ENCODE measurements at regions not wholly inside any gene's neighbourhood (a gene's known extent, or its start where the extent isn't known, plus 50 kb on each side); places are given as distances from the start of the nearest gene placed in this dataset.
"Not testable (repeated sequence)": the region's sequence is repeated elsewhere in the genome, so short reads cannot be mapped to it uniquely, and the experiment has no call there.

DNA sequence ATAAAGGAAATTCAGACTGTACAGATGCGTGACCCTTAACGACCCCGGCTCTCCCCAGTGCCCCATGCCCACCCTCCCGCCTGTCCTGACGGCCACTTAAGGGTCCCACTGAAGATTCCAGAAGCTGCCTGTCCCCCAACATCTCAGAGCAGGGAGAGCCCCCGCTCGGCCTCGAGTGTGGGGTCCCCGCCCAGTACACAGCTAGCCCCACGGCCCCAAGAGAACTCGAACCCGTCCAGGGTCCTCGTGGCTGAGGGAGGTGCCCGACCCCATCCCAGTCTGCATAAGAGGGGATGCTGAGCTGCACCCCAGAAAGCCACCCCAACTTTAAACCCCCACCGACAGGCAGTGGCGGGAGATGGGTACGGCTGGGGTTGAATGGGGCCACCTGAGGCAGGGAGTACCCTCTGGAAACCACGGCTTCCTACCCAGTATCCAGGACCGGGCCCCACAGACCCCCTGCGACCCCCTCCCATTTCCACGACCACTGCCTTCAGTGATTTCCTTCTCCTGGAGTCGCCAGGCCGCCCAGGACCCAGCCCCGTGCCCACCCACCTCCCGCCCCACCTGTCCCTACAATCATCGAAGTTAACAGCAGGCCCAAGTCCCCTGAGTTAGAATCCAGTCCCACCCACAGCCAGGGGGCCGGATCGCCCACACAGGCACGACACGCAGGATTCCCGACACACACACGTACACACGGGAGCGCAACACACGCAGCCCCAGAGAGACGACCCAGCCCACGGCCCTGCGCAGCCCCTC lies 177.7 kb downstream of the SPATA31A1 start:
- not testable (repeated sequence) for TF ChIP-seq POLR2A (IDR thresholded peaks at IDR 0.05; ENCODE audit: low read depth); EP300 (IDR thresholded peaks at IDR 0.05); POLR2AphosphoS5 (IDR thresholded peaks at IDR 0.05)
- TF ChIP-seq, protein P1, sequence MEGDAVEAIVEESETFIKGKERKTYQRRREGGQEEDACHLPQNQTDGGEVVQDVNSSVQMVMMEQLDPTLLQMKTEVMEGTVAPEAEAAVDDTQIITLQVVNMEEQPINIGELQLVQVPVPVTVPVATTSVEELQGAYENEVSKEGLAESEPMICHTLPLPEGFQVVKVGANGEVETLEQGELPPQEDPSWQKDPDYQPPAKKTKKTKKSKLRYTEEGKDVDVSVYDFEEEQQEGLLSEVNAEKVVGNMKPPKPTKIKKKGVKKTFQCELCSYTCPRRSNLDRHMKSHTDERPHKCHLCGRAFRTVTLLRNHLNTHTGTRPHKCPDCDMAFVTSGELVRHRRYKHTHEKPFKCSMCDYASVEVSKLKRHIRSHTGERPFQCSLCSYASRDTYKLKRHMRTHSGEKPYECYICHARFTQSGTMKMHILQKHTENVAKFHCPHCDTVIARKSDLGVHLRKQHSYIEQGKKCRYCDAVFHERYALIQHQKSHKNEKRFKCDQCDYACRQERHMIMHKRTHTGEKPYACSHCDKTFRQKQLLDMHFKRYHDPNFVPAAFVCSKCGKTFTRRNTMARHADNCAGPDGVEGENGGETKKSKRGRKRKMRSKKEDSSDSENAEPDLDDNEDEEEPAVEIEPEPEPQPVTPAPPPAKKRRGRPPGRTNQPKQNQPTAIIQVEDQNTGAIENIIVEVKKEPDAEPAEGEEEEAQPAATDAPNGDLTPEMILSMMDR (IDR thresholded peaks at IDR 0.05), result not testable (repeated sequence)
